Neural progenitor cell (in vitro differentiated cells): ENCODE measurements at regions not wholly inside any gene's neighbourhood (a gene's known extent, or its start where the extent isn't known, plus 50 kb on each side); places are given as distances from the start of the nearest gene placed in this dataset. TPM values are rescaled to one million over a fixed set of nuclear protein-coding genes. Genes with fewer than 3 reads are reported as not detected.

Source experiments
- small RNA-seq: library from RNA; depleted of rRNA; stranded (forward); fragments of <200 nt; gene quantifications from one replicate; pipeline ENCODE3, GENCODE V24; 2015

Small RNAs in the stretch of these regions (small RNA-seq; reads per million reads assigned to genes)
- gene RF00002 (not detected), gene RF00026 (not detected)
